PFSK-1 (cell line): ENCODE measurements at regions not wholly inside any gene's neighbourhood (a gene's known extent, or its start where the extent isn't known, plus 50 kb on each side); places are given as distances from the start of the nearest gene placed in this dataset.

Source experiments
- FOXP2 ChIP-seq: optimal IDR thresholded peaks from 2 replicates; pipeline ENCODE3; 2011; ENCODE audit warnings: borderline replicate concordance, control low read depth, inconsistent platforms; ENCODE audit not compliant: insufficient read depth; ENCODE audit errors: extremely low read length, extremely low read depth
- POLR2AphosphoS5 ChIP-seq: IDR thresholded peaks from 2 replicates; pipeline ENCODE4 v1.6.1; 2012; ENCODE audit warnings: low read depth, mild to moderate bottlenecking, control low read depth, low read length, moderate library complexity
- SIN3A ChIP-seq: IDR thresholded peaks from 2 replicates; pipeline ENCODE4 v1.6.1; 2012; ENCODE audit warnings: mild to moderate bottlenecking, low read length, moderate library complexity, borderline replicate concordance; ENCODE audit not compliant: insufficient read depth
- TAF1 ChIP-seq: IDR thresholded peaks from 2 replicates; pipeline ENCODE4 v1.6.1; 2012; ENCODE audit warnings: low read length, control low read depth, borderline replicate concordance; ENCODE audit not compliant: insufficient read depth
- TF ChIP-seq, protein P1 (sequence below), 2 experiments: IDR thresholded peaks; 2 replicates each; pipeline versions ENCODE4 v1.6.1 to v1.8.0; 2011 to 2012; ENCODE audit warnings: low read depth in 2 of 2, low read length in 2 of 2, control low read depth in 1 of 2, inconsistent platforms in 1 of 2, mild to moderate bottlenecking in 1 of 2, moderate library complexity in 1 of 2; ENCODE audit not compliant: insufficient read depth in 1 of 2

DNA sequence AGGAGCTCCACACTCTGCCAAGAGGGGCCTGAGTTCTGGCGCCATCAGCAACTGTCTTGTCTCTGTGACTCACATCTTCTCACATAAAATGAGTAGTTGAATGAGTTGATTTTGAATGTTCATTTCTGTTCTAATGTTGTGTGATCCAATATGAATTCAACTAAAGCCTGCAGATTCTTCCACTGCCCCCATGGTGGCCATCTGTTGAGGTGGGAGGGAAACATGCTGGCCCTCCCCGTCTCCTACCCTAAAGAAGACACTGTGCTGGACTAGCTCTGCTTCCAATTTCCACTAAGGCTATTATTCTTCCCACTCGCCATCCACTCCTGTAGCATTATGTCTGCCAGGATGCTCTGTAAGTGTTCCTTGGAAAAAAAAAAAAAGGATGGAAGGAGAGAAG is 555.6 kb upstream of the LARGE1 start:
- TF ChIP-seq POLR2AphosphoS5 (no peak), SIN3A (no peak), TAF1 (no peak), FOXP2 (no peak)
- TF ChIP-seq, protein P1, sequence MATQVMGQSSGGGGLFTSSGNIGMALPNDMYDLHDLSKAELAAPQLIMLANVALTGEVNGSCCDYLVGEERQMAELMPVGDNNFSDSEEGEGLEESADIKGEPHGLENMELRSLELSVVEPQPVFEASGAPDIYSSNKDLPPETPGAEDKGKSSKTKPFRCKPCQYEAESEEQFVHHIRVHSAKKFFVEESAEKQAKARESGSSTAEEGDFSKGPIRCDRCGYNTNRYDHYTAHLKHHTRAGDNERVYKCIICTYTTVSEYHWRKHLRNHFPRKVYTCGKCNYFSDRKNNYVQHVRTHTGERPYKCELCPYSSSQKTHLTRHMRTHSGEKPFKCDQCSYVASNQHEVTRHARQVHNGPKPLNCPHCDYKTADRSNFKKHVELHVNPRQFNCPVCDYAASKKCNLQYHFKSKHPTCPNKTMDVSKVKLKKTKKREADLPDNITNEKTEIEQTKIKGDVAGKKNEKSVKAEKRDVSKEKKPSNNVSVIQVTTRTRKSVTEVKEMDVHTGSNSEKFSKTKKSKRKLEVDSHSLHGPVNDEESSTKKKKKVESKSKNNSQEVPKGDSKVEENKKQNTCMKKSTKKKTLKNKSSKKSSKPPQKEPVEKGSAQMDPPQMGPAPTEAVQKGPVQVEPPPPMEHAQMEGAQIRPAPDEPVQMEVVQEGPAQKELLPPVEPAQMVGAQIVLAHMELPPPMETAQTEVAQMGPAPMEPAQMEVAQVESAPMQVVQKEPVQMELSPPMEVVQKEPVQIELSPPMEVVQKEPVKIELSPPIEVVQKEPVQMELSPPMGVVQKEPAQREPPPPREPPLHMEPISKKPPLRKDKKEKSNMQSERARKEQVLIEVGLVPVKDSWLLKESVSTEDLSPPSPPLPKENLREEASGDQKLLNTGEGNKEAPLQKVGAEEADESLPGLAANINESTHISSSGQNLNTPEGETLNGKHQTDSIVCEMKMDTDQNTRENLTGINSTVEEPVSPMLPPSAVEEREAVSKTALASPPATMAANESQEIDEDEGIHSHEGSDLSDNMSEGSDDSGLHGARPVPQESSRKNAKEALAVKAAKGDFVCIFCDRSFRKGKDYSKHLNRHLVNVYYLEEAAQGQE (IDR thresholded peaks at IDR 0.05; ENCODE audit: insufficient read depth in 1 of 2, low read depth in 2 of 2, low read length in 2 of 2) = no peak

GRCh38 chr22:34476762-34477161 is 556.5 kb upstream of the LARGE1 start:
- TF ChIP-seq FOXP2 (no peak), SIN3A (no peak), POLR2AphosphoS5 (no peak), TAF1 (no peak)
- TF ChIP-seq, protein P1 (IDR thresholded peaks at IDR 0.05; ENCODE audit: insufficient read depth in 1 of 2, low read depth in 2 of 2, low read length in 2 of 2) = no peak

DNA sequence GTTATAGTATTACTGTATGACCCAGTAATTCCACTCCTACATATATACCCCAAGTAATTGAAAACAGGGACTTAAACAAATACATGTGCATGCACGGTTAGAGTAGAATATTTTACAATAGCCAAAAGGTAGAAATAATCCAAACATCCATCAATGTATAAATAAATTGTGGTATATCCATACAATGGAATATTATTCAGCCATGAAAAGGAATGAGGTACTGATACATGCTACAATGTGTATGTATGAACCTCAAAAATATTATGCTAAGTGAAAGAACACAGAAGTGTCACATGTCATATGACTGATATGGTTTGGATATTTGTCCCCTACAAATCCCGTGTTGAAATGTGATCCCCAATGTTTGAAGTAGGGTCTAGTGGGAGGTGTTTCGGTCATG is 560.8 kb upstream of the LARGE1 start:
- no peak for TF ChIP-seq SIN3A
- TF ChIP-seq TAF1 = no peak
- TF ChIP-seq FOXP2 = no peak
- no peak for TF ChIP-seq POLR2AphosphoS5
- TF ChIP-seq, protein P1 (IDR thresholded peaks at IDR 0.05; ENCODE audit: insufficient read depth in 1 of 2, low read depth in 2 of 2, low read length in 2 of 2) = no peak

GRCh38 chr22:34486381-34486780 is 566.1 kb upstream of the LARGE1 start:
- TF ChIP-seq, protein P1 (IDR thresholded peaks at IDR 0.05; ENCODE audit: insufficient read depth in 1 of 2, low read depth in 2 of 2, low read length in 2 of 2) = no peak
- TF ChIP-seq POLR2AphosphoS5 = no peak
- TF ChIP-seq SIN3A = no peak
- TF ChIP-seq FOXP2 = no peak
- no peak for TF ChIP-seq TAF1

GRCh38 chr22:34489861-34490260 is 569.6 kb upstream of the LARGE1 start:
- TF ChIP-seq TAF1 (no peak), FOXP2 (no peak), POLR2AphosphoS5 (no peak), SIN3A (no peak)
- TF ChIP-seq, protein P1 (IDR thresholded peaks at IDR 0.05; ENCODE audit: insufficient read depth in 1 of 2, low read depth in 2 of 2, low read length in 2 of 2) = no peak
